ENCODE measurements at regions not wholly inside any gene's neighbourhood (a gene's known extent, or its start where the extent isn't known, plus 50 kb on each side); places are given as distances from the start of the nearest gene placed in this dataset.
A peak's percentile ranks its signal among the peaks of the same experiment; 100 is the strongest.
"Not testable (repeated sequence)": the region's sequence is repeated elsewhere in the genome, so short reads cannot be mapped to it uniquely, and the experiment has no call there.

GRCh38 chrX:128619490-128619889 lies 567.3 kb upstream of the ACTRT1 start:
- no peak for DNase-seq (ENCODE audit: low read depth, low spot score)

- no peak for DNase-seq (ENCODE audit: low read depth, low spot score)
Observed at GRCh38 chrX:128616933-128617332, 564.7 kb upstream of the ACTRT1 start.

- not testable (repeated sequence) for DNase-seq (ENCODE audit: low read depth, low spot score)
Observed at GRCh38 chrX:128606817-128607216, 554.6 kb upstream of the ACTRT1 start.

- not testable (repeated sequence) for DNase-seq (ENCODE audit: low read depth, low spot score)
Observed at GRCh38 chrX:128606357-128606756, 554.2 kb upstream of the ACTRT1 start.

GRCh38 chrX:128601706-128602105 lies 549.5 kb upstream of the ACTRT1 start:
- DNase-seq (ENCODE audit: low read depth, low spot score) = no peak

GRCh38 chrX:128599632-128600031 lies 547.4 kb upstream of the ACTRT1 start:
- DNase-seq (ENCODE audit: low read depth, low spot score) = no peak

- DNase-seq (ENCODE audit: low read depth, low spot score) = no peak
Observed at GRCh38 chrX:128582036-128582435, 529.8 kb upstream of the ACTRT1 start.

- DNase-seq (ENCODE audit: low read depth, low spot score) = no peak
Observed at GRCh38 chrX:128581615-128582014, 529.4 kb upstream of the ACTRT1 start.

- no peak for DNase-seq (ENCODE audit: low read depth, low spot score)
Observed at GRCh38 chrX:128543114-128543513, 490.9 kb upstream of the ACTRT1 start.

GRCh38 chrX:128518508-128518907 lies 466.3 kb upstream of the ACTRT1 start:
- peak; percentile 5 for DNase-seq (ENCODE audit: low read depth, low spot score)

GRCh38 chrX:128517691-128518090 lies 465.5 kb upstream of the ACTRT1 start:
- DNase-seq (ENCODE audit: low read depth, low spot score) = no peak

- DNase-seq (ENCODE audit: low read depth, low spot score) = no peak
Observed at GRCh38 chrX:128504496-128504895, 452.3 kb upstream of the ACTRT1 start.

GRCh38 chrX:128464116-128464515 lies 411.9 kb upstream of the ACTRT1 start:
- no peak for DNase-seq (ENCODE audit: low read depth, low spot score)

GRCh38 chrX:128460835-128461234 lies 408.6 kb upstream of the ACTRT1 start:
- DNase-seq (ENCODE audit: low read depth, low spot score) = no peak

- DNase-seq (ENCODE audit: low read depth, low spot score) = peak; percentile 16
Observed at GRCh38 chrX:128458888-128459287, 406.7 kb upstream of the ACTRT1 start.

GRCh38 chrX:128457674-128458073 lies 405.5 kb upstream of the ACTRT1 start:
- DNase-seq (ENCODE audit: low read depth, low spot score) = no peak

GRCh38 chrX:128439159-128439558 lies 387.0 kb upstream of the ACTRT1 start:
- no peak for DNase-seq (ENCODE audit: low read depth, low spot score)

GRCh38 chrX:128438082-128438481 lies 385.9 kb upstream of the ACTRT1 start:
- DNase-seq (ENCODE audit: low read depth, low spot score) = no peak

- DNase-seq (ENCODE audit: low read depth, low spot score) = no peak
Observed at GRCh38 chrX:128436397-128437103, 384.3 kb upstream of the ACTRT1 start.

GRCh38 chrX:128425546-128425945 lies 373.3 kb upstream of the ACTRT1 start:
- DNase-seq (ENCODE audit: low read depth, low spot score) = no peak

GRCh38 chrX:128408842-128409241 lies 356.6 kb upstream of the ACTRT1 start:
- DNase-seq (ENCODE audit: low read depth, low spot score) = no peak

GRCh38 chrX:128396601-128397000 lies 344.4 kb upstream of the ACTRT1 start:
- DNase-seq (ENCODE audit: low read depth, low spot score) = no peak

GRCh38 chrX:128383846-128384245 lies 331.6 kb upstream of the ACTRT1 start:
- DNase-seq (ENCODE audit: low read depth, low spot score) = not testable (repeated sequence)

- no peak for DNase-seq (ENCODE audit: low read depth, low spot score)
Observed at GRCh38 chrX:128365492-128365891, 313.3 kb upstream of the ACTRT1 start.

Data from astrocyte of the hippocampus (primary cell).